ENCODE measurements at regions not wholly inside any gene's neighbourhood (a gene's known extent, or its start where the extent isn't known, plus 50 kb on each side); places are given as distances from the start of the nearest gene placed in this dataset.
"Not testable (repeated sequence)": the region's sequence is repeated elsewhere in the genome, so short reads cannot be mapped to it uniquely, and the experiment has no call there.

DNA sequence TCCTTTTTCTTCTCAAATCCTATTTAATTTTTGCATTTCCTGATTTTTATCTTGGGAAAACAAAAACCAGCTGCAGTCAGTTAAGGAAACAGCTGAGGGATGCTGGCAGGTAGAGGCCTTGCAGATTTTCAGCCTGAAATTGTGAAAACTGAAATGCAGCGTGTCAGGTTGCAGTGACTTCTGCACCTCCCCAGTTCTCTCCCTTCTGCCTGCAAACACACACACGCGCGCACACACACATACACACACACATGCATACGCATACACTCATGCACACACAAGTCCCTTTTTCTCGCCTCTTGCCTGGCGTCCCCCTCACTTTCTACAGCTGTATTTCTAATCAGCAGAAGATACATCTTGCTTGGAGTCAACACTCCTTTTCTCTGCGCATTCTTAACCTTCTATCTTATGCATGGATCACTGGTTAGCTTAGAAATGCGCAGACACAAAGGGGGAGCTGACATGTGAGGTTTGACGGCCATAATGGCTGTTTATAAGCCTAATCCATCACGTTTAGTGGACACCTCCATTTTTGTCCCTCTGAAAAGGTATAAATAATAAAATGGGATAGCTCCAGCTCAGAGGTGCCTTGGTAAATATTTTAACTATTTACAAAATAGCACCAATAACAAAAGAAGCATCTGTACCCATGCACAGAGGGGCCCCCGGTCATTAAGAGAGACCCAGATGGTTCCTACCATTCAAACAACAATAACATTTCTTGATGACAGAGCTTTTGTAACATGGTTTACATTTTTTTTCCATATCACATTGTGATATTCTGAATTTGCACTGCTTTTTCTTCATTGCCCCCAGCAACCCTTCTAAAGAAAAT lies 392.1 kb upstream of the SALL1 start:
- no peak for DNase-seq (ENCODE audit: low read depth)

DNA sequence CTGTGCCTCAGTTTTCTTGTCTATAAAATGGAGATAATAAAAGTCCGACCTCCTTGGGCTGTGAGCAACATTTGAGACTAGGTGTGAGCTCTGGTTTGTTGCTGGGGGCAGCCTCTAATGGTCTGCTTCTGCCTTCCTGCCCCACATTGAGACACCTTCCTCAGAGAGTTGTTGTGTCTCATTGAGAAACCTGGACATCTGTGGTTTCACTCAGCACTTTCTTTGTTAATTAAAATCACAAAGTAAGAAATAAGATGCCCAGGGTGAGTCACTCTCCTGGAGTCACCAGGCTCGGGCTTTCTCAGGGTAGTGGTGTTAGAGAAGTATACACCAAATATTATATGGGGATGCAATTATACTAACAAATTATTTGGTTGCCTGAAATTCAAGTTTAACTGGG lies 389.2 kb upstream of the SALL1 start:
- no peak for DNase-seq (ENCODE audit: low read depth)

DNA sequence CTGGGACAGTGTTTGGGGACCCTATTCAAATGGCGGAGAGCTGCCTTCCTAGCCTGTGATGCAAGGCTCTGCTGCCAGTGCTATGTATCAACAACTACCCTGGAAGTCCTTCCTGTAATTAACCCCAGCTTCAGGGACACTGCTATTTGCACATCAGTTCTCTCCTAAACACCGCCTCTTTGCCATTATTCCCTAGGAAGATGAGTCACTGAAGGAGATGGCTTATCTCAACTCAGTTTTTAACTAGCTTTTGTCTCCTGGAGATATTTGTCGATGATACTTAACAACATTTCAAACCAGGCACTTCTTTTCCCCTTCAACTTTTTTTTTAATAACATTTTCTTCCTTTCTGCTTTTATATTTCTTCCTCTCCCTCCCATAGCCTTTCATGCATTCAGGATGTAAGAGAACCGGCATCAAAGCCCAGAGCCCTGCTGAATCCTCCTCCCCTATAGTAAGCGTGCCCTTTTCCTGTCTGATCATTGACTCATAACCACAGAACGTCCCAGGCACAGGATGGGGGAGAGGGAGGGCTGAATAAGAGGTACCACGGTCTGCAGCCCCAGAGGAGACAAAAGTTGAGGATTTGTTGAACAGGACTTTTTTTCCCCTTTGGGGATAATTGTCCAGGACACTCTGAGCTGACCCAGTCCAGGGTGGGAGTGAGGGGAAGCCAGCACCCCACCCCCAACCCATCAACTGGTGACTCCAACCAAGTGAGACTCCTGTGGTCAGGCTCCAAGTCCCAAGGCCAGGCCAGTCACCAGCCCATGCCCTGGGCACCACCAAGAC lies 387.8 kb upstream of the SALL1 start:
- peak; percentile 72 for DNase-seq (ENCODE audit: low read depth)

DNA sequence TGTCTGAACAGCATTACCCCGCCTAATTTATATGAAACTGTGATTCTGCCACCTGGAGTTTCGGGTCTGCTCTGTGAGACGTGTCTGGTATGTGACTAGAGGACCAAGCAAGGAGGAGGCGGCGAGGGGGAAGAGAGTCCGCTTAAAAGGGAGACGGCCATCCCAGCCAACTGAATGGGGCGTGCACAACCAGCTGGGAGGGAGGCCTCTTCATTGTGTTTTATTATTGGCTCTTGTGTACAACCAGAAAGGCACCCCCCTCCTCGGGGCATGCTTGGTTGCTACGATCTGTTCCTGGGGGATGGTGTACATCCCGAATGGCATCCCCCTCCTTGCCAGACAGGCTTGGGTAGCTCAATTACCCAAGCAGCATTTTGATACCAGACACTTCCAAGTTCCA lies 384.5 kb upstream of the SALL1 start:
- DNase-seq (ENCODE audit: low read depth), result no peak

DNA sequence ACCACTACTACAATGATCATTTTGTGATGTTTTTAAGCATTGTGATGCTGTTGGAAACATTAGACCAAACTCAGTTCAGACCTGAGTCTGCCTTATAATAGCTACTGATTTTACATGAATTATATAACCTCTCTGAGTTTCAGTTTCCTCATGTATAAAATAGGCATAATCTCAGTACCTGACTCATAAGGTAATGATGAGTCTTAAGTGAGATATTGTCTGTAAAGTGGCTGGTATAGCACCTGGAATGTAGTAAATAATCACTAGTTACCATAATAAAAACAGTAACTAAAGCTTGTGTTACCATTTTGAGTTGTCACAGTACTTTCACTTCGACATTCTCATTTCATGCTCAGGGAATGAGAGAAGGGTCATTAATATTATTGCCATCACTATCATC lies 381.5 kb upstream of the SALL1 start:
- DNase-seq (ENCODE audit: low read depth), result no peak

DNA sequence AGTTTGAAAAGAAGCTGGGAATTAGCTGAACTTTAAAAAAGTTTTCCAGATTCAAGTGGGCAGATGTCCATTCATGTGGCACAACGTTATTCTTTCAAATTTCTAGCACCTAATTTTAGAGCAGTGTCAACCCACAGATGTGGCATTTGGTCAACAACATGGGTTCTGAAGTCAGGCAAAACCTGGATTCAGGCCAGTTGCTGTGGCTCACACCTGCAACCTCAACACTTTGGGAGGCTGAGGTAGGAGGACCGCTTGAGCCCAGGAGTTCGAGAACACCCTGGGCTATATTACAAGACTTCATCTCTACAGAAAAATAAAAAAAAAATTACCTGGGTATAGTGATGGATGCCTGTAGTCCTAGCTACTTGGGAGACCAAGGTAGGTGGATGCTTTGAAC lies 380.2 kb upstream of the SALL1 start:
- DNase-seq (ENCODE audit: low read depth), result no peak

DNA sequence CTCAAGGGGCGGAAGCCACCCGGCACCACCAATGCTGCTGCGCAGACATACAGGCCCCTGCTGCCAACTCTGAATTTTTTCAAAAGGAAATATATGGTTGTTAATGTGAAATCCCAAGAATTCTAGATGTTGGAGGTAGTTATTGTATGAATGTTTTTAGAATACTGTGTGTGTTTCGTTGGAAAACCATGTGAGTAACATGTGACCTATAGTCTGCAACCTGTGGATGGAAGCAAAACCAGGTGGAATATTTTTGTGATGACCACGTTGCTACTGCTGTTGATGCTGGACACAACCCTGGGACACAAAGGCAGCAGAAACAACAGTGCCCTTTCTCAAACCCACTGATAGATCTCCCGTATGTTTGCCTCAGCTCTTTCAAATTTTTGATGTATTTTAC lies 376.3 kb upstream of the SALL1 start:
- no peak for DNase-seq (ENCODE audit: low read depth)

DNA sequence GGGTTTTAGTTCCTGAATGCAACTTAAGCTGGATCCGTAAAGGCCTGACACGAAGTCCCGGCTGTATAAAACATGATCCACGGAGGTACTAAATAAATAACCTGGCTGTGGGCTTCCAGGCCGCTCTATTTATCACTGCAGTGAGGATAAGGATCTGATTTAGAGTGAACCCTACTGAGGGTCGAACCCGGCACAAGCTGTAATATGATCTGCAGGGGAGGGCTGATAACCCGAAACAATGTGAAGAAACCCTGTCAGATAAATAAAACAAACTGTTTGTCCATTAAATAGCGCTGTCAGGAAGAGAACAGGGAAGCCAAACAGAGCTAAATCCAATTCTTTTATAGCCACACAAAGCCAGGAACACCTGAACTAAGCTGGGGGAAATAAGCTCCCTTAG lies 375.6 kb upstream of the SALL1 start:
- no peak for DNase-seq (ENCODE audit: low read depth)

DNA sequence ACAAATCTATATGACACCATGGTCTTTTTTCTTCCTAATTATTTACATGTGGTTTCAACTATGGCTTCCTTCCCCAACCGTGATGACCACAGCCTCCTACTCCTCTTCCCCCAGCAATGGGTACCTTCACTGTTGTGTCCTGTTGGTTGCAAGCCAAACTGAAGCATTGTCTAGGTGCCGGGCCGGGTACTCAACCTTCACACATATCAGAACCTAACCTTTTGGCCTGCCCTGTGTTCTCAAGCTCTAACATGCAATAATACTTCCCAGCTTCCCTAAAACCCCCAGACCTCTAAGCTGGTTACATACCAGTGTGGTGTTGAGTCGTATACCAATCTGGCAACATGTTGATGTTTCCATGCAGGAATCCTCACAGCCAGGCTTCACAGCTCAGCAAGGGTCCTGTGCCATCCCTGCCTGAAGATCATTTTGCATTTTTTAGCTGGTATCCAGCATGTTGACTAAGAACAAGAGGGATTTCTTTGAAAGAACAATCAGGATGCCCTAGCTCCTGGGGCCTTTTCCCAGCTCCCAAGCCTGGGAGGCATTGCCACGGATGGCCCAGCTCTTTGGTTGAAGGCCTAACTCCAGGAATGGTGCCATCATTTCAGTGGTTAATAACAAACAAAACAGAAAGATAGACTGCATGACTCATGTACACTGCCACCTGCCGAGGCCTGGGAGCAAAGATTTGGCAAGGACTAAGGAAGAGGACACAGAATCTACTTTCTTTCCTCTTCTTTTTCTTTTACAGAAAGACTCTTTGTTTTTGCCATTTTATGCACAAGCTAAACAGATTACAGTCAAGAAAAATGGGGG lies 373.7 kb upstream of the SALL1 start:
- DNase-seq (ENCODE audit: low read depth), result peak; percentile 34

DNA sequence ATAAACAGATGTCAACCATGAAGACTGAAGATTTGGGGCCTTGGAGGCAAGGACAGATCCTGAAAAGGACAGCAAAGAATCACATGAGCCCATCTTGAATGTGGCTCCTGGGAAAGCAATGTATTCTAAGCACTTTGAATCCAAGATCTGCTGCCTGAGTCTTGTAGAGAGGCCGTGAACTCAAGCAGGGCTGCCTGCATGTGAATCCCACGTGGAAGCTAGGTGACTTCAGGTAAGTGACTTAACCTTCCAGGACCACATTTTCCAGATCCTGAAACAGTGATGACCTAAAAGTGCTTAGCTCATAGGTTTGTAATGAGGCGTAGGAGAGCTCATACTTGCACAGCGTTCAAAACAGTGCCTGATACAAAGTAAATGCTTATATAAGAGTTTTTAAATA lies 373.0 kb upstream of the SALL1 start:
- no peak for DNase-seq (ENCODE audit: low read depth)

DNA sequence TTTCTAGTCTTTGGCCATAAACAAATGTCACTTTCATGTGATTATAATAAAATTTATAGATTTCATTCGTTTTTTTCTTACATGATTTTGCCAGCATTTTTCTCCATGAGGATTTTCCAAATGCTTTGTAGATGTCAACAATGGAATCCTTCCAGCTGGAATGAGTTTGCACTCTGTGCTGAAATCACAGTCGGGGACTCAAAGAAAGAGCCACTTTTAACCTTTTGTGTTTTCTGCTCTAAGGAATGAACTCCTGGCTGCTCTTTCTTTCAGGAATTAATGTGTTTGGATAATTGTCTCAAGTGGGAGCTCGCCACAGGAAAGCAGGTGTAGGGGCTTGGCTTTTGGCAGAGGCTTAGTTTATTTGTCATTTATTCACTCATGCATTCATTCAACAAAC lies 372.3 kb upstream of the SALL1 start:
- DNase-seq (ENCODE audit: low read depth), result no peak

DNA sequence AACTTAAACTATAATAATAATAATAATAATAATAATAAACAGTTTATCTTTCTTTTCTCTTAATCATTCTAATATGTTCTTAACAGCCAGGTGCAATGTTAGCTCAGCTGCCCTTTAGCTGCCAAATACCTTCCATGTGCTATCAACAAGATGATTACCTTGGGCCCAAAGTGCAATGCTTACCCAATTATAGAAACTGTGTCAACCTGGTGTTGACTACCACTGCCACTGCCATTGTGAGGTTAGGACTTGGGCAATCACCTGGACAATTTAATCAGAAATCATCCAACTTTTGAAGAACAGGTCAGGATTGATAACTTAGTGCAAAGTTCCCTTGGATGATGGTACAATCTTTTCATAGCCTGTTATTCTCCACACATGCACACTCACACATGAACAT lies 371.8 kb upstream of the SALL1 start:
- DNase-seq (ENCODE audit: low read depth), result no peak

DNA sequence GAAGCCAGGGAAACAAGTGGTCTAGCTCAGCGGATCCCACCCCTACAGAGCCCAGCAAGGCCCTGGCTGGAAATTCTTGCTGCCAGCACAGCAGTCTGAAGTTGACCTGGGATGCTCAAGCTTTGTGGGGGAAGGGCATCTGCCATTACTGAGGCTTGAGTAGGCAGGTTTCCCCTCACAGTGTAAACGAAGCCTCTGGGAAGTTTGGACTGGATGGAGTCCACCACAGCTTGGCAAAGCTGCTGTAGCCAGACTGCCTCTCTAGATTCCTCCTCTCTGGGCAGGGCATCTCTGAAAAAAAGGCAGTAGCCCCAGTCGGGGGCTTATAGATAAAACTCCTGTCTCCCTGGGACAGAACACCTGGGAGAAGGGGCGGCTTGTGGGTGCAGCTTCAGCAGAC lies 365.9 kb upstream of the SALL1 start:
- DNase-seq (ENCODE audit: low read depth), result not testable (repeated sequence)

DNA sequence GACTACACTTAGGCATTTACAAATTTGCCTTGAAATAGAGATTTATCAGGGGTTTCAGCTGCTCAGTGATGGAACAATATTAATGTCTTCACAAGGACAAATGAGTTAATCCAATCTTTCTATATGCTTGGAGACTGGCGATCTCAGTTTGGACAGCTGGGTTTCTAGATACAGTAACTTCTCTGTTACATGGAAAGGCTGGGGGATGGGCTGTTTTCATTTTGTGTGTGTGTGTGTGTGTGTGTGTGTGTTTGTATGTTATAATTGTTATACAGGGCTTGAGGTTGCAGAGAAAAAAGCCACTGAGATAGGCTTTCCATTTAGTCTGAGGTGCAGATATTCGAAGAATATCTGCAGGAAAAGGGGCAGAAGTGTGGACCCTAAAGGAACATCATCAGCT lies 359.3 kb upstream of the SALL1 start:
- DNase-seq (ENCODE audit: low read depth), result no peak

DNA sequence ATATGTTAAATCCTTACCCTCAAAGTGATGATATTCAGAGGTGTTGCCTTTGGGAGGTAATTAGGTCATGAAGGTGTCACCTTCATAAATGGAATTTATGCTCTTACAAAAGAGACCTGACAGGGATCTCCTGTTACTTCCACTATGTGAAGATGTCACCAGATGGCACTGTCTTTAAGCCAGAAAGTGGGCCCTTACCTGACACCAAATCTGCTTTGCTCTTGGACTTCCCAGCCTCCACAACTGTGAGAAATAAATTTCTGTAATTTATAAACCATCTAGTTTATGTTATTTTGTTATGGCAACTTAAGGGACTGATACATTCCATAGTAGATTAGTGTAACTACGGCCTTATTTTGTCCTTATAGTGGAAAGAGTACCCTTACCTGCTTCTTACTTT lies 358.3 kb upstream of the SALL1 start:
- DNase-seq (ENCODE audit: low read depth), result no peak

DNA sequence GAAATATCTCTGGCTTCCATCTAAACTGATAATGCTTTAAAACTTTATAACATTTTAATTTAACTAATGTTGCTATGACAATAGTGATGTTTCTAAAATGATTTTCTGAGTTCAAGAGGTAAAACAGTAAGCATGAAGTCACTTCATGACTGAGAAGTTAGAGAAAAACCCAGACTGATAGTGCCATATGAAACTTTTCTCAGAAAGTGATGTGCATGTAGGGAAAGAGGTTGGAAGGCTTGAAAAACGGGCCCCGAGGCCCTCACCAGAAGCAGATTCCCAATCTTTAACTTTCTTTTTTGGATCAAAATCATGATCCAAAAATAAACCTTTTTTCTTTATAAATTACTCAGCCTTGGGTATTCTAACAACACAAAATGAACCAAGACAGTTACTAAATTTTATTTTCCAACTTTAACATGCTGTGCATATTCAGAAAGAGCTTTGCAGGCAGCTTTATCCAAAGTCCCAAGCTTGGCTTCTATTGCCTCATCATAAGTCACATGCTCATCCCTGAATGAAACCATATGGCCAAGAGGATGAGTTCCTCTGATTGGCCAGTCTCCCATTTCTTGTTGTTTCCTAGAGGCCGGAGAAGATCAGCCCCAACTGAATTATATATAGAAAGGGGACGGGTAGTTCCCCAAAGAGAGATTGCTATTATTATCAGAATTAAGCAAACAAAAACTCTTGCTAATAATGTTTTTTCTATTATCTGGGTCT lies 357.6 kb upstream of the SALL1 start:
- peak; percentile 84 for DNase-seq (ENCODE audit: low read depth)

DNA sequence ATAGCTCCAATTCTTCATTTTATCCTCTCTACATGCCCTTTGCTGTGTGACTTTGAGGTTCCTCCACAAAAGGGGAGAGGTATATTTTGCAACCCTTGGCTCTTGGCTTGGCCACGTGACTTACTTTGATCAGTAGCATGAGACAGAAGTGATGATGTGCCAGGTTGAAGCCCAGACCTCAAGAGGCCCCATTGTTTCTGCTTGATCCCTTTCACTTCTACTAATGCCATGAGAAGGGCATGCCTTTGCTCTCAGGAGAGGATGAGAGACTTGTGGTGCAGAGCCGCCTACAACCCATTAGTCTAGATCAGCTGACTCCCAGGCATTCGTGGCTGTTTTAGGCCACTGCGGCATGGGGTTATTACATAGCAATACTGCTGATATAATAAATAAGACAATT lies 356.2 kb upstream of the SALL1 start:
- no peak for DNase-seq (ENCODE audit: low read depth)

DNA sequence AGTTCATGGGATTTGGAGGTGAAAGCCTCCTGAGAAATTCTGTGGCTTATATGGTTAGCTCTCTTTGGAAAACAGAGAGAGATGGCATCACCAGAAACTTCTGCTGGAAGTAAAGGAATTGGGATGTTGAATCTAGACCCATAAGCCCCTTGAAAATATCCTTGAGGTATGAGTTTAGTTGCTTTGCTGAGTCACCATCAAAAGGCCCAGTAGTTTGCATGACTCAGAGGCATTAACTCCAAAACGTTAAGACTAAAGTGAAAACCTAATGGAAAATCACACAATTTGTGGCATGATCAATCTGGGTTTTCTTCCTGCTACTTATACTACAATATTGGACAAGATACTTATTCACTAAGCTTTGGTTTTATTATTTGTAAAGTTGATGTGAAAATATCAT lies 349.2 kb upstream of the SALL1 start:
- DNase-seq (ENCODE audit: low read depth), result no peak

DNA sequence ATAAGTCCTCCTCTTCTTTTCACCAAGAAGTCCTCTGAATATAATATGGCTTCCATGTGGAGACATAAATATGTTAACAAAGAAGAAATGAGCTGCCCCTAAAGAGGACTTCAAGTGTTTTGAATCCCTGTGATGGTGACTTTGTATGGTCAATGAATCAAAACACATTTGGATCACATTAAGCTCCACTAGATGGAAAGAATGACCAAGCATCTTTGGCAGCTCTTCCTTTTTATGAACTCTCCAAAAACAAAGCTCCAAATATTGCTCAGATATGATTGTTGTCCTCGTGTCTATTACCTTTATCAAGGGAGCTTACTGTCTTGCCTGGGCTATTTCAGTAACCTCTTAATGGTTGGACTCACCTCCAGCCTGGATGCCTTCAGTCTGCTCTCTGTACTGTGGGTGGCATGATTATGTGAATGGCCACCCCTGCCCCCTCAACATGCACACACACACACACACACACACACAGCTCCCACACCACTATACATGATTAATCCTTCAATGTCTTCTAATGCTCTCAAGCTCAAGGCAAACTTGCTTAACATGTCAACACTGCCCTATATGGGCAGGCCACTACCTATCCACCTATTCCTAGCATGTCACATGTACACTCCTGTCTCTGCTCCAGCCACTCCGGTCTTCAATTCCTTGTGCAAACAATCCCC lies 346.6 kb upstream of the SALL1 start:
- DNase-seq (ENCODE audit: low read depth), result peak; percentile 17

DNA sequence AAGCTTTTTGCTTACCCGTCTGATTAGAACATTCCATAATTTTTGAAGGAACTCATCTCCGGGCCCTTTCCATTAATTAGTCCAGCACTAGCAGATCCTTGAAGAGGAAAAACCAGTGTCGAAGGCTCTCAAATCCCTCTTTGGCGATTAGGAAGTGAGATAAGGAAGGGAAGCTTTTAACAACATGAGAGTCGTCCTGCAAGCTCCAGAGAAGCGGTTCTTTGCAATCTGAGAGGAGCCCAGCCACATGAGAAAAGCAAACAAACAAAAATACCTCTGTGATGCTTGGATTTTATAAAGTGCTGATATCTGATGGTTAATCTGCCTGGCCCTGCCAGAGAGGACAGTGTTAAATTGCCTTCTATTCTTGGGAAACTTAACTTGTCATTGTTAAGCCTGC lies 339.8 kb upstream of the SALL1 start:
- DNase-seq (ENCODE audit: low read depth), result no peak

DNA sequence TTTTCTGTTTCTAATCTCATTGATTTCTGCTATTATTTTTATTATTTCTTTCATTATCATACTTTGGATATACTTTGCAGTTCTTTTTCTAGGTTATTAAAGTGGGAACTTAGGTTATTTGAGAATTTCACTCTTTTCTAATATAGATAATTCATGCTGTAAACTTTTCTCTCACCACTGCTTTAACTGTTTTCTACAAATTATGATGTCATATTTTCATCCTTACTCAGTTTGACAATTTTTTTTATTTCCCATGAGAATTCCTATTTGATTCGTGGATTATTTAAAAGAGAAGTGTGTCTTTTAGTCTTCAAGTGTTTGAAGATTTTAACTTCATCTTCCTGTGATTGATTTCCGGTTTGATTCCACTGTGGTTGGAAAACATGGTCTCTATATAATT lies 336.8 kb upstream of the SALL1 start:
- DNase-seq (ENCODE audit: low read depth), result no peak

Data from fibroblast of the conjunctiva (primary cell).